ENCODE measurements at regions not wholly inside any gene's neighbourhood (a gene's known extent, or its start where the extent isn't known, plus 50 kb on each side); places are given as distances from the start of the nearest gene placed in this dataset.

DNA sequence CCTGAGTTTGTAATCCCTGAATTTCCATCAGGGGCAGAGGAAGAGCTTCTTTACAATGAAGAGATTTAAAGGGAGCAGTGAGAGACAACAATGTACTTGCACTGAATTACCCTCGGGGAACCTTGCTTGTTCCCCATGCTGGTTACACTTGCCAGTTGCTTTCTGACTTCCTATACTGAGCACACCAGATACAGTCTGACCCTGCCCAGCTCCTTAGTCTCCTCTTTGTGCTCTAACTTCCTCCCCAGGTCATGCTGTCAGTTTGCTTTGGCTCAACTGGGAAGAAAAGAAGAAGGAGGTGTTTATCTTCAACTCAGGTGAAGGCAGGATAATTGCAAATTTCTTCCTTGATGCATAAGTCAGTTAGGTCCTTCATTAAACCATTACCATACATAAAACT lies 658.4 kb downstream of the NYAP2 start:
- TF ChIP-seq, protein P1, sequence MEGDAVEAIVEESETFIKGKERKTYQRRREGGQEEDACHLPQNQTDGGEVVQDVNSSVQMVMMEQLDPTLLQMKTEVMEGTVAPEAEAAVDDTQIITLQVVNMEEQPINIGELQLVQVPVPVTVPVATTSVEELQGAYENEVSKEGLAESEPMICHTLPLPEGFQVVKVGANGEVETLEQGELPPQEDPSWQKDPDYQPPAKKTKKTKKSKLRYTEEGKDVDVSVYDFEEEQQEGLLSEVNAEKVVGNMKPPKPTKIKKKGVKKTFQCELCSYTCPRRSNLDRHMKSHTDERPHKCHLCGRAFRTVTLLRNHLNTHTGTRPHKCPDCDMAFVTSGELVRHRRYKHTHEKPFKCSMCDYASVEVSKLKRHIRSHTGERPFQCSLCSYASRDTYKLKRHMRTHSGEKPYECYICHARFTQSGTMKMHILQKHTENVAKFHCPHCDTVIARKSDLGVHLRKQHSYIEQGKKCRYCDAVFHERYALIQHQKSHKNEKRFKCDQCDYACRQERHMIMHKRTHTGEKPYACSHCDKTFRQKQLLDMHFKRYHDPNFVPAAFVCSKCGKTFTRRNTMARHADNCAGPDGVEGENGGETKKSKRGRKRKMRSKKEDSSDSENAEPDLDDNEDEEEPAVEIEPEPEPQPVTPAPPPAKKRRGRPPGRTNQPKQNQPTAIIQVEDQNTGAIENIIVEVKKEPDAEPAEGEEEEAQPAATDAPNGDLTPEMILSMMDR (IDR thresholded peaks at IDR 0.05; ENCODE audit: insufficient read depth, low read depth, low read length, missing control alignments): no peak
- H3K4me3 ChIP-seq (ENCODE audit: low read depth, low read length): no peak overlapping the region
- DNase-seq (ENCODE audit: low read depth): no peak

DNA sequence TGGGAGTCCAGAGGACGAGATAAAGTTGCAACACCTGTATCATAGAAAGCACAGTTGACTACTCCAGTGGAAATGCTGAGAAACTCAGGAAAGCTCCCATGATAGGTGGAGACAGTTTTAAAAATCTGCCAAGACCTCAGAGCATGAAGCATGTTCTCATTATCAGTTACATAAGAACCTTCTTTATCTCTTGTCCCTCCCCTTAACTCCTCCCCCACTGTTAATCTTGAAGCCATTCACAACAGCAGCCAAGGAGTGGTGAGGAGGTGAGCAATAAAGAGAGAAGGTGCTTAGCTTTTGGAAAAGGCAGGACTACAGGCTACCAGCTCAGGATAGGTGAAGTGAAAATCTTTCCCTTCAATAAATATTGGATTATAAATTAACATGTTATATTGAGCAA lies 657.9 kb downstream of the NYAP2 start:
- TF ChIP-seq, protein P1 (IDR thresholded peaks at IDR 0.05; ENCODE audit: insufficient read depth, low read depth, low read length, missing control alignments): no peak
- no peak for DNase-seq (ENCODE audit: low read depth)
- no peak overlapping the region for H3K4me3 ChIP-seq (ENCODE audit: low read depth, low read length)

DNA sequence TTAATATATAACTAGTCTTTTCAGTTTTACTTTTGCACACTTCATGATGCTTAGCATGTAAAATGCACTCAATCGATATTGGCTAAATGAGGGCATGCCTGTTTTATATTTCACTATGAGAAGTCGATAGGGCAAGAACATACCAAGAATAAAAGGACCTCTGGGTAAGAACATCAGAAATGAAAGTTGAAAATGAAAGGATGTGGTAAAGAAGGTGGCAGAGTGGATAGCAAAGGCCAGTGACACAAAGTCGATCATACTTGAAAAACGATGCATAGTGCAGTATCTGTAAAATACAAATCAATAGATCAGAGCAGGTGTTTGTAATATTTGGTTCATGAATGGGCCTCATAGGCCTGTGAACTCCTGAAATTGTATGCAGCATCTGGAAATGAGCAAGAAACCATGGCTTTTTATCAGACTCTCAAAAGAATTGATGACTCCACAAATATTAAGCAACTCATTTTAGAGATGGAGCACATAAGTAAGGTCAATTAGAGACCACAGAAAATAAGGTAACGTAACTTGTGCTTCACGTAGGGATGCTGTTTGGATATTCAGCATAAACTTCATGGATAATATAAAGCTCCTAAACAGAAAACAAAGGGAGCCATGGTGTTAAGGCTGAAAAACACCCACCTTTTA lies 653.4 kb downstream of the NYAP2 start:
- no peak for DNase-seq (ENCODE audit: low read depth)
- TF ChIP-seq, protein P1 (IDR thresholded peaks at IDR 0.05; ENCODE audit: insufficient read depth, low read depth, low read length, missing control alignments): no peak
- H3K4me3 ChIP-seq (ENCODE audit: low read depth, low read length): no peak overlapping the region

DNA sequence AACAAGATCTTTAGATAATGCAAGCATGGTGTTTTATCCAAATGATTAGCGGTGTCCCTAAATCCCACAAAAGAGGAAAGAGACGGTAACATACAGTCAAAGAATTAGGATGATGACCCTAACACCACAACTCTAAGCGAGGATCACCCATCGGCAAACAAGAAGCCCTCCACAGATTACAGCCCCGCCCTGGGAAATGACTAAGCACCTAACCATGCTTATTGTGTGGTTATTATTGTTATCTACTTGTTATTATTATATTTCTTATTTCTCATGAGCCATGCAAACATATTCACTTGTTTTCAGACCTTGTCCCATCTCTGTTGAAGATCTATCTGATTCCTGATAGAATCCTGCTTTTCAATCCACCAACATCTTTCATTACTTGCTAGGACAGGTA lies 651.3 kb downstream of the NYAP2 start:
- TF ChIP-seq, protein P1 (IDR thresholded peaks at IDR 0.05; ENCODE audit: insufficient read depth, low read depth, low read length, missing control alignments): no peak
- no peak for DNase-seq (ENCODE audit: low read depth)
- no peak overlapping the region for H3K4me3 ChIP-seq (ENCODE audit: low read depth, low read length)

DNA sequence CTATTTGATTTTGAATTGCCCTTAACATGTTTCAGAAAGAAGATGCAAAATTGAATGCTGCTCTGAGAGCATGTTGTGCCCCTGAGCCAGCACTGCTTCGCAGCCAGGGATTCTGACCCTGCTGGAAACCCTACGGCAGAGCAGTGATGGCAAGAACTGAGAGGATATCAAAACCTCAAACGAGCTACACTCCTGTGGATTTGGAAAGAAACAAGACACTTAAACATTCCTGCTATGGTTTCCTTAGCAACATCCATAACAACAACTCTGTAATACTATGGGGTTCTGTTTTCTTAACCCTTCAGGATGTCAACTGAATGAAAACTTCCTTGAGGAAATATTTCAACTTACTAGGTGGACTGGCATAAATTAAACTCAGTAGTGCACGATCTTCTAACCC lies 649.1 kb downstream of the NYAP2 start:
- no peak for DNase-seq (ENCODE audit: low read depth)
- TF ChIP-seq, protein P1 (IDR thresholded peaks at IDR 0.05; ENCODE audit: insufficient read depth, low read depth, low read length, missing control alignments): no peak
- no peak overlapping the region for H3K4me3 ChIP-seq (ENCODE audit: low read depth, low read length)

DNA sequence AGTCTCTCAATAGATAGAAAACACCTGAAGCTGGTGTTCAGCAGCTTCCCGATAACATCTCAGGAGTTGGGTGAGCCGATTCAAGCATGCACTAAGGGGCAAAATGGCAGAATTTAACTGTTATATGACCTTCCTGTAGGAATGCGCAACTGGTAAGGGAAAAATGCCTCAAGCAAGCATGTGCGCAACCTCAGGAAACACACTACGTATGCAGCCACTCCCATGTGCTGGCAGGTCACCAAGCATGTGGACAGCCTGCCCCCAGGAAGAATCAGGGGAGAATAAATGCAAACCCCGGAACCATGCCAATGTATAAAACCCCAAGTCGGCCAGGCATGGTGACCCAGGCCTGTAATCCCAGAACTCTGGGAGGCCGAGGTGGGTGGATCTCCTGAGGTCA lies 645.6 kb downstream of the NYAP2 start:
- TF ChIP-seq, protein P1 (IDR thresholded peaks at IDR 0.05; ENCODE audit: insufficient read depth, low read depth, low read length, missing control alignments): no peak
- no peak for DNase-seq (ENCODE audit: low read depth)
- no peak overlapping the region for H3K4me3 ChIP-seq (ENCODE audit: low read depth, low read length)

DNA sequence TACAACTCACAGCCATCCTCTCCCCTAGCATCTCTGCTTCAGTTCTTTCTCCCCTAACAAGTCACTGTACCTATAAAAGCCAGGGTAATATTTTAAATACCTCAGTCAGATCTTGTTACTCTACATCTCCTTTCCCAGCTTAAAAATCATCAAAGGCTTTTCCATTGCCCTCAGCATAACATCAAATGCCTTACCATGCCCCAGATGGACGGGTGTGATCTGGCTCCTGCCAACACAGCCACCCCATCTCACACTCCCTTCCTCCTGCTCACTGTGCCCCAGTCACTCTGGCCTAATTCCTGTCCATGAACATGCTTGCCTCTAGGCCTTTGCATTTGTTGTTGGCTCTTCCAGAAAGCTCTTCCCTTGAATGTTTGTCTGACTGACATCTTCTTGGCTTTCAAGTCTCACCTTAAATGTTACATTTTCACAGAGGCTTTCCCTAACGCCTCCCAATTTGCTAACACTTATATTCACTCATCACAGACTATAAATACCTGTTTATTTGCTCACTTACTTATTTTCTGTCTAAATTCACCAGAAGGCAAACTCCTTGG lies 640.9 kb downstream of the NYAP2 start:
- no peak for DNase-seq (ENCODE audit: low read depth)
- TF ChIP-seq, protein P1 (IDR thresholded peaks at IDR 0.05; ENCODE audit: insufficient read depth, low read depth, low read length, missing control alignments): no peak
- H3K4me3 ChIP-seq (ENCODE audit: low read depth, low read length): no peak overlapping the region
